ENCODE measurements at regions not wholly inside any gene's neighbourhood (a gene's known extent, or its start where the extent isn't known, plus 50 kb on each side); places are given as distances from the start of the nearest gene placed in this dataset.

- TF ChIP-seq, protein P1, sequence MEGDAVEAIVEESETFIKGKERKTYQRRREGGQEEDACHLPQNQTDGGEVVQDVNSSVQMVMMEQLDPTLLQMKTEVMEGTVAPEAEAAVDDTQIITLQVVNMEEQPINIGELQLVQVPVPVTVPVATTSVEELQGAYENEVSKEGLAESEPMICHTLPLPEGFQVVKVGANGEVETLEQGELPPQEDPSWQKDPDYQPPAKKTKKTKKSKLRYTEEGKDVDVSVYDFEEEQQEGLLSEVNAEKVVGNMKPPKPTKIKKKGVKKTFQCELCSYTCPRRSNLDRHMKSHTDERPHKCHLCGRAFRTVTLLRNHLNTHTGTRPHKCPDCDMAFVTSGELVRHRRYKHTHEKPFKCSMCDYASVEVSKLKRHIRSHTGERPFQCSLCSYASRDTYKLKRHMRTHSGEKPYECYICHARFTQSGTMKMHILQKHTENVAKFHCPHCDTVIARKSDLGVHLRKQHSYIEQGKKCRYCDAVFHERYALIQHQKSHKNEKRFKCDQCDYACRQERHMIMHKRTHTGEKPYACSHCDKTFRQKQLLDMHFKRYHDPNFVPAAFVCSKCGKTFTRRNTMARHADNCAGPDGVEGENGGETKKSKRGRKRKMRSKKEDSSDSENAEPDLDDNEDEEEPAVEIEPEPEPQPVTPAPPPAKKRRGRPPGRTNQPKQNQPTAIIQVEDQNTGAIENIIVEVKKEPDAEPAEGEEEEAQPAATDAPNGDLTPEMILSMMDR (IDR thresholded peaks at IDR 0.05; ENCODE audit: insufficient read depth, low read length, poor library complexity, severe bottlenecking), result no peak
- TF ChIP-seq EZH2phosphoT487 (conservative IDR thresholded peaks at IDR 0.05; ENCODE audit: low read length), result no peak
Measured at GRCh38 chr14:25630447-25630846, 580.5 kb upstream of the STXBP6 start.
